Muscle of leg (tissue), 3 donors: ENCODE measurements at regions not wholly inside any gene's neighbourhood (a gene's known extent, or its start where the extent isn't known, plus 50 kb on each side); places are given as distances from the start of the nearest gene placed in this dataset.

Source experiments
- DNase-seq: peaks from one replicate; pipeline ENCODE4 v3.0.0; 2013
- H3K27ac ChIP-seq: one replicate; pipeline ENCODE4 v1.5.1; 2013; ENCODE audit warnings: mild to moderate bottlenecking, low read length, control low read depth
- H3K27me3 ChIP-seq: one replicate; pipeline ENCODE4 v1.6.1; 2013; ENCODE audit warnings: low read length; ENCODE audit not compliant: control insufficient read depth, insufficient read depth
- H3K36me3 ChIP-seq: one replicate; pipeline ENCODE4 v1.6.1; 2013; ENCODE audit warnings: low read length; ENCODE audit not compliant: control insufficient read depth, insufficient read depth
- H3K4me1 ChIP-seq: one replicate; pipeline ENCODE4 v1.6.1; 2013; ENCODE audit warnings: low read length; ENCODE audit not compliant: control insufficient read depth, insufficient read depth
- H3K4me3 ChIP-seq: one replicate; pipeline ENCODE4 v1.5.1; 2013; ENCODE audit warnings: low read length, control low read depth
- H3K9me3 ChIP-seq: replicated peaks from 2 replicates; pipeline ENCODE4 v1.6.1; 2013; ENCODE audit warnings: low read depth, low read length; ENCODE audit not compliant: control insufficient read depth
- WGBS: methylation state at CpG from one replicate; pipeline ENCODE4 v1.1.5; 2013; ENCODE audit warnings: missing lambda C conversion rate; ENCODE audit not compliant: insufficient coverage; 5-methylcytosine and 5-hydroxymethylcytosine counted together

DNA sequence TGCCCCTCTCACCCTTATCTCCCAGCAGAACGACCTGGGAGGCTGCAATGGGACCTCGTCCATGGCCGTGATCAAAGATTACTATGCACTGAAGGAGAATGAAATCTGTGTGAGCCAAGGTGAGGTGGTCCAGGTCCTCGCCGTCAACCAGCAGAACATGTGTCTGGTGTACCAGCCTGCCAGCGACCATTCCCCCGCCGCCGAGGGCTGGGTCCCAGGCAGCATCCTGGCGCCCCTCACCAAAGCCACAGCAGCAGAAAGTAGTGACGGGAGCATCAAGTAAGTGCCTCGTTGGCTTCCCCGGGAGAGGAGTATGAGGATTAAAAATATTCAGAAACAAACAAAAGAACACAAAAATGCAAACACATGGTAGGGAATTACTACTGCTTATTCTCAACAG is 55.9 kb upstream of the UMPS start:
- H3K27me3 ChIP-seq, result no peaks in the 10 kb centered on the region
- peaks cover 11% of the 10 kb centered on the region for H3K36me3 ChIP-seq
- no peak overlapping the region for H3K4me3 ChIP-seq
- H3K27ac ChIP-seq, result no peak overlapping the region
- no peaks in the 10 kb centered on the region for H3K9me3 ChIP-seq
- no peaks in the 10 kb centered on the region for H3K4me1 ChIP-seq
- no peak for DNase-seq
- WGBS, result 87% methylated on average over 6 of the region's 13 CpGs

DNA sequence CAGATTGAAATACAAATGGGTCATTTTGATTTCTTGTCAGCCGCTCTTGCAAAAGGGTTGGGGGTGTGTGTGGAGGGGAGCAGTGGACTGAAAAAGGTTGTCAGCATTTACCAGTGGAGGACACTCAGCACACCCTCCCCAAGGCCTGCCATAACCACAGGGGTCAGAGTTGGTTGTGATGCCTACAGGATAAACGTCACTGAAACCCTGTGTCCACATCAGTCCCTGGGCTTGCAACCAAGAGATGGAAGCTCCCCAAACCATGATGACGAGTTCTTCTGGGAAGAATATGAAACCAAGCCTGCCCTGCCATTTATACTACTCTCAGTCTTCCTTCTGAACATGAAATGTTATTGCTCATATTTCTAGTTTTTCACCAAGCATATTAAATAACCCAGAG is 54.0 kb upstream of the UMPS start:
- Histone ChIP-seq H3K36me3 (peaks cover 11% of the 10 kb centered on the region), H3K9me3 (no peaks in the 10 kb centered on the region), H3K27ac (no peak overlapping the region), H3K4me1 (no peaks in the 10 kb centered on the region), H3K4me3 (no peak overlapping the region), H3K27me3 (no peaks in the 10 kb centered on the region)
- DNase-seq, result no peak
- WGBS, result 50% methylated on average over 1 of the region's 3 CpGs

DNA sequence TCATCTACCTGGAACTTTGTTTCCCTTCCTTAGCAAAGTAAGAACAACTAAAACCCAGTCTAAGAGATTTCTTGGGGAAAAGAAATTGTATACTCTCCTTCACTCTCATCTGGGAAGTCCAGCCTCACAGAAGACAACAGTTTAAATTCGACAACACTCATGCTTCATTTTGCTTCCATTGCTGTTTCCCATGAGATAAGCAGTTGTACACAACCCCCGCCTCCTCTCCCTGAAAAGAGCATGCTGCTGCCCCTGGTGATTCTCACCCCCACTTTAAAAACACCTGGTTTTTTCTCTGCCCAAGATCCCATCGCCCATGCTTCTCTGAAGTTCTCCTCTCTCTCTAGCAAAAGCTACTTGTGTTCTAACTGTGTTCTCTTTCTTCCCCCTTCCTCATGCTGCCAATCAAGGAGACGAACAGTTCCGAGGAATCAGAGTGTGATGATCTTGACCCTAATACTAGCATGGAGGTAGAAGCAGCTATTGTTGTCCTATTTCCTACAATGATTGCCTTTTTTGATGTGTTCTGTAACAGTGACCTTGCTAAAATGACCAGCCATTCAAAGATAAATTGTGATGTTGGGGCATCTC is 51.1 kb upstream of the UMPS start:
- DNase-seq, result no peak

More for the DNA sequence above, 51.1 kb upstream of the UMPS start:
- Histone ChIP-seq H3K9me3 (no peaks in the 10 kb centered on the region), H3K4me1 (no peaks in the 10 kb centered on the region), H3K27me3 (no peaks in the 10 kb centered on the region), H3K4me3 (no peak overlapping the region), H3K27ac (no peak overlapping the region), H3K36me3 (peaks cover 11% of the 10 kb centered on the region)
- 89% methylated on average over 2 of the region's 5 CpGs for WGBS
